Dermis blood vessel endothelial cell (primary cell): ENCODE measurements at regions not wholly inside any gene's neighbourhood (a gene's known extent, or its start where the extent isn't known, plus 50 kb on each side); places are given as distances from the start of the nearest gene placed in this dataset.

Experiments used
- DNase-seq: peaks from one replicate; pipeline ENCODE4 v3.0.0; 2010

DNA sequence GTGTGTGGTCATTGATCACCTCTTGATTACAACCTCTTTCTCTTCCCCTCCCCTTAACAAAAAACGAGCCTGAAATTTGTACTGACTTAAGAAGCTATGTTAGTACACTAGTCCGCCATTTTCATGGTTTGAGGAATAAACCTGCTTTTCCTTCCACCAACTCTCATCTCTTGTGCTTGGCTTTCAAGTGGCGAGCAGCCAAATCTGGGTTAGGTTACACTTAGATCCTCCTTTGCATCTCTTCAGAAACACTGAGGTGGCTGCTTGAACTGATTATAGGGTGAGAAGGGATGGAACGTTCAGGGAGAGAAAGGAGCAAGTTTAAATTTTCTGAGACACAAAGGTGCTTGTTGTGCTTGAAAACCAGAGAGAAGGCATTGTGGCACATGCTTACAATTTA, 2171.4 kb downstream of the LRRC4C start:
- no peak for DNase-seq

DNA sequence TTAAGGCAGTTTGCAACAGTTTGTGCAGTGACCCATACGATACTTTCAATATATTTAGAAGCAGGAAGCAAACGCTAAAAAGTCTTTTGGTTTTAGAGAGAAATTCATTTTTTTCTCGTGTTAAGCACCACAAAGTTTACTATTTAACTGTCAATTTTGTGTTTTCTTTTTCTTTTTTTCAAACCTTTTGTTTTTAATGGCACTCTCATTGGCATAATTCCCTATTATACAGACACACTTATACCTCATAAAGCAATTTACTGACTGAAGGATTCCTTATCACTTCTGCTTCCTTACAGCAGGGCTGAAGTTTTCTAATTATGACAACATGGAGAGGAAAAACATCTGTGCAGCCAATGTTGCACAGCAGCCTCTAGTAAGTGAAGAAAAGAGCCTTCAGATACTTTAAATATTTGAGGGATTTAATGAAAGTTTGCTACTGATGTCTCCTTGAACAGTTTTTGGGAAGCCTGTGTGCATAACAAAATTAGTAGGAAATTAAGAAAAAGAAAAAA, 2191.2 kb downstream of the LRRC4C start:
- DNase-seq = no peak

DNA sequence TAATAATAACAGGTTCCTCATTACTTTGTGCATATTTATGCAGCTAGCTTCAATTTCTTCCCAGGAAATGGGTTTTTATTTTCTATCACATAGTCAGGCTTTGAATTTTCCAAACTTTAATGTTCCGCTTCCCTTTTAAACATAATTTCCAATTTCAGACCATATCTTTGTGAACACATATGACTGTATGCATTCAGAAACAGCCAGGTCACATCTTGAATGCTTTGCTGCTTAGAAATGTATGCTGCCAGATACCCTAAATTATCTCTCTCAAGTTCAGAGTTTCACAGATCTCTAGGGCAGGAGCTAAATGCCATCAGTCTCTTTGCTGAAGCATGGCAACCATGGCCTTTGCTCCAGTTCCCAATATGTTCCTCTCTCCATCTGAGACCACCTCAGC, 2203.8 kb downstream of the LRRC4C start:
- no peak for DNase-seq

DNA sequence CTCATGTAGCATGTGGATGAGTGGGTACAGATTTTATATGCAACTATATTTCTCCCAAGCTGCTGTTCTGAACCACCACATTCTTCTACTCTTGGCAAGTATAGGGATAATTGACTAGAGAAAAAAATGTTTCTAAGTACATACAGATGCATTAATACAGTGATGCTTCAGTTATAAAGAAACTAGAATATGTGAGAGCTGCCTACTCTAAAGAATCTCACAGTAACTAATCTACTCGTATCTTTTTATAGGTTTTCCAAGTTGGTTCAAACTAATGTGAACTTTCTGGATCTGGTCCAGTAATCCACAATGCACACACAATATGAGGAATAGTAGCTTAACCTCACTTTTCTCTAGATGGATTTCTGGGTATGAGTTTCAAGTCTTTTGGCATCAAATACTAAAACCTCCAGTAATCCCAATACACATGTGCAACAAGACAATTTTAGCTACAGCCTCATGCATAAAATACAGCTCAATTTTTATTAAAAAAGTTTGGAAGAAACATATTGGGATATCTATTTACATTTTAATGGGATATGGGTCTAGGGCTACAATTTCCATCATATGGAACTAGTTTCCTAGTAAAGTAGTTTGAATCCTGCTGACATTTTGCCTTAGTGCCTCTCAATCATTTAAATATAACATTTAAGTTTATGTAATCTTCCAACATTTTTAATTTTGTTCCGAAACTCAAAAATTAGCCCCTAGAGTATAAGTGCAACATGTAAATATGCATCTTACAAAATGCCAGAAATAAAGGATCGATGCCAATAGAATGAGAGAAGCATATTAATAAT, 2209.7 kb downstream of the LRRC4C start:
- DNase-seq = no peak

DNA sequence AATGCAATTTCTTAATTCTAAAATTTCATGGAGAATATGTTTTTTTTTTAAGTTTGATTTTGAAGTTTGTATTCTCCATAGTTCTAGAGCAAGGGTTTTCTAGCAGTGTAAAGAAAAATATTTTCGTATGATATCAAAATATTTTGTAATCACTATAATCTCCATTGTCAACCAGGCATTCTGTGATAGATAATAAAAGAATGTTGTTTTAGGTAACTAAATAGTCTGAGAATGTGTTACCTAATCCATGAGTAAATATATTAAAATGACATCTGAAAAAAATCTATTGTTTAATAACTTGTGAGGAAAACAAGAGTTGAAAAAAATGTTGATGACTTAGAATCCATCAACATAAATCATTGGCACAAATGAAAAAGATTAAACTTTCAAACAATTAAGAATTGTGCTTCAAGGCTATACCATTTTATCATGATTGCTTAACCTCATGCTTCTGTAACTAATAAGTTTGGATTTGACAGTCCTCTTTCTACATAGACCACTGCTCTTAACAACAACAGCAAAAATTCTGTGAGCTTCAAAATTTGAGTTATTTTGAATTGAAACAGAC, 2211.8 kb downstream of the LRRC4C start:
- no peak for DNase-seq

DNA sequence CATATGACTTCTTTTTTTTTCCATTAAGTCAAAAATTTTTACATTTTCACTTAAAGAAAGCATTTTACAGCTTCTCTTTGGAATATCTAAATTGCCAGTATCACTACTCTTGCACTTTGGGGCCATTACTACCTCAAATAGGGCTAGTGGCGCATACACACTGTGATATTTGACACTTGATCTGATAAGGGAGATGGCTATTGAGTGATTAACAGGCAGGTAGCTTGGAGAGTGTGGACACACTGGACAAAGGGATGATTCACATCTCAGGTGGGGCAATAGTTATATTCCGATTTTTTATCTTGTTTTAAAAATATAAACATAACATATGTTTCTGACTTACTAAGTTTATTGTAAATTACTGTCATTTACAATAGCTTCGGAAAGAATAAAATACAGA, 2219.9 kb downstream of the LRRC4C start:
- DNase-seq = no peak

DNA sequence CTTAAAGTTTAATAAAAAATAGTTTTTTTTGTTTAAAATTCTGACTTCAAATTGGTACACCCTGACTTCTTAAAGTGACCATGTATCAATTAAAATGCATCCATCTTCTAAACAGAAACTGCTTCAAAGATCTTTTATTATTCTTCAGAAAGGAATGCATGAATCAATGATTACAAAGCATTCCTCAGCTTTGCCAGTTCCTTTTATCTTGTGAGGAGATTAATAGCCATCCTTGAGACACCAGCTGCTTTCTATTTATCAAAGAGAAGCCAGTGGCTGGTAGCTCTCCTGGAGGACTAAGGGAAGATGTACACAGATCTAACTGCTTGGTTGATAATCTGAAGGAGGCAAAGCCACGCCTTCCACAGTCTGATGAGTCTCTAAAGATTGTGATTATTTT, 2222.5 kb downstream of the LRRC4C start:
- no peak for DNase-seq

DNA sequence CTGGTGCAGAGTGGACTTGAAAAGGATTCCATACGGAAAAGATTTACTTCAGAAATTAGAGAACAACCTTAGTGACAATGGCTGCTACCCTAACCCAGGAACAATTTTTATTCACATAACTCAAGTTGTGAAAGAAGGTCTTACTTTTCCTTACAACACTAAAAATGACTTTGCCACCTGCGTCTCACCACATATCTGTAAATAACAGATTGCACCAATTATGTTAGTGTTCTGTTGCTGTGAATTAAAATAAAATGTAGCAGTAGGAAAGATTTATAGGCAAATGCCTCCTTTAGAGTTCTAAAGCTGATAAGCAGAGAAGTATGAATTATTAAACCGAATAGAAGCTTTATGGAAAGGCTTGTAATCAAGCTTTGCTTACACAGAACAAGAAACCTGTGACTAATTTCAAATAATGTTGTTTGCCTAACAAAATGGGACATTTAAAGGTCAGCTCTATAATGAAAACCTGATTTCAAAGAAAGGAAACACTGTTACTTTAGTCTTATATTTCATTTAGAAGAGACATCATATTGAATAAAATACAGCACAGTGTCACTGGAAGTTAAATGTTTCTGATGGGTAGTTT, 2237.8 kb downstream of the LRRC4C start:
- DNase-seq = no peak

DNA sequence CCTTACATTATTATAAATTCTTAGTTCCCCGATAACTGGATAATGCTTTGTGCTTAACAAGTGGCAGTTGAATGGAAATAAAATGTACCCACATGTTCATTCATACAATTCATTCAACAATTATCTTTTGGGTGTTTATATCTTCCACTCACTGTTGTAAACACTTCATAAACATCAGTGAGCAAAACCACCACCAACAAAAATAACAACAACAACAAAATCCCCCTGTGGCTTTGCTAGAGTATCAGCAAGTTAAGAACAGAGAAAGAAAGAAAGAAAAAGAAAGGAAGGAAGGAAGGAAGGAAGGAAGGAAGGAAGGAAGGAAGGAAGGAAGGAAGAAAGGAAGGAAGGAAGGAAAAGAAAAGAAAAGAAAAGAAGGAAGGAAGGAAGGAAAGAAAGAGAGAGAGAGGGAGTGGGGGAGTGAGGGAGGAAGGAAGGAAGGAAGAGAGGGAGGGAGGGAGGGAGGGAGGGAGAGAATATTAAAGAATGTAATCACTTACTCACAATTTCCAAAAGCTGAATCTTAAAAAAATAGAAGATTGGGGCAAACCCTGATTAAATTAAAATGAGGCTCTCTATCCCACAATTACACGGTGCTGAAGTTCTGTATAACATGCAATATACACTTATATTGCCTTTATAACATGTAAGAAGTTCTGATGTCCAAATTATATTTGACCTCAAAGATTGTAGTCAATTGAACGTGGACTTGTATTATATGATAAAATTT, 2238.8 kb downstream of the LRRC4C start:
- DNase-seq = no peak

DNA sequence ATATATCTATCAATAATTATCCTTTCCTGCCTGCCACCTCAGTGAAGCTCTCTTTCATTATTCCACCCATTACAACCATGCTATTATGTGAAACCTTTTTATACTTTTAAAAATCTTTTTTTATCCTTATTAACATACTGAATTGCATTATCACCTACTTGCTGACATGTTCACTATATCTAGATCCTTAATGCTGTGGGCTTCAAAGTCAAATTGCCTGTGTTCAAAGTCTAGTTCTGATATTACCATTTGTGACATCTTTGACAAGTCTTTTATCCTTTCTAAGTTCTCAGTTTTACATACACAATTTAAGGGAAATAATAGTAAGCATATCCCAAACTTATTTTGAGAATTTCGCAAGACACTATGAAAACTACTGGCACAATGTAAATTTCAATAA, 2239.4 kb downstream of the LRRC4C start:
- no peak for DNase-seq

DNA sequence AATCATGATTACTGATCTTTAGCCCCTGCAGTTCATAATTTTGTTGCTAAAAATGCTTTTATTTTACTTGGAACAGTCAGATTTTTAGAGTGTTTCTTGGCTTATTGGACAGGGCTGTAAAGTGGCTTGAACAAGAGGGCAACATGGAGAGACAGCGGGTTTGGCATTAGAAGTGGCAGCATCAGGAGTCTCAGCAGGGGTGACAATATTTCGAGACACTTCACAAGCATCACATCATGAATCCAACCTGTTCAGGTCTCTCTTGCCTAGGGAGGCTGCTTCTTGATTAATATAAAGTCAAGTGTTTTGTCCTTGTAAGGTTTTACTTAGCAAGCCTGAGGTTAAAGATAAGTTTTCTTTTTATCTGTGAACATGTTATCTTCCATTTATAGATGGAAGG, 2249.5 kb downstream of the LRRC4C start:
- no peak for DNase-seq

DNA sequence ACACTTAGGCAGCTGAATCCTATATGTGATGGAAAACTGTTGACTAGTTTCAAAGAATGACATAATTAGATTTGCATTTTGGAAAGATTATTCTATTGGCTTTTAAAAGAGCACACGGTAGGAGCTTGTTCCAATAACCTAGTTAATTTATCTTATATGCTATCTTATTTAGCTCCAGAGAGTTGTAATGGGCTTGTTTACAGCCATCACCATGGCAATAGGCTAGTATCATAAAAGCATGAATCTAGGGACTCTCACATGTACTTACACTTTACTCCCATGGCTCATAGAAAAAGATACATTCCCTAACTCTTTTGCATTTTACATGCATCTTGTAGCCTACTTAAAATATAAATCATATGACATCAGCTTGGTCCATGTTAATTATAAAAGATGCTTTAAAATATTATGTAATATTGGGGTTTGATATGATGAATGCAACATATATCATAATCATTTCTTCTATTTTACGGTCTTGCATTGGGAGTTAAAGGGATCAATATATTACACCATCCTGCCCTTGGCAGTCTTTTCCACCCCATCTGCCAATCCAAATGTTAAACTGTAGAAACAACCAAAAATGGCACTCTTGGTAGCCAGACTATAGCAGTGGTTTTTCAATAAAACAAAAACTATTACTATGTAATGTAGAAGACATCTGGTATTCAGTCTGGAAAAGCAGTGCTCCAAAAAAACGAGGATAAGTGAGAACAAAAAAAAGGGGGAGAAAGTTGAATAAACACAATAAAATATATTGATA, 2254.0 kb downstream of the LRRC4C start:
- DNase-seq = no peak

DNA sequence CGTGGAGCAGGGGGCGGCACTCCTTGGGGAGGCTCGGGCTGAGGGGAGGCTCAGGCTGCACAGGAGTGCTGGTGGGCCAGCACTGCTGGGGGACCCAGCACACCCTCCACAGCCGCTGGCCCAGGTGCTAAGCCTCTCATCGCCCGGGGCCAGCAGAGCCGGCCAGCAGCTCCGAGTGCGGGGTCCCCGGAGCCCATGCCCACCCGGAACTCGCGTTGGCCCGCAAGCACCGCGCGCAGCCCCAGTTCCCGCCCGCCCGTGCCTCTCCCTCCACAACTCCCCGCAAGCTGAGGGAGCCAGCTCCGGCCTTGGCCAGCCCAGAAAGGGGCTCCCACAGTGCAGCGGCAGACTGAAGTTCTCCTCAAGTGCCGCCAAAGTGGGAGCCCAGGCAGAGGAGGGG, 2266.8 kb downstream of the LRRC4C start:
- DNase-seq = no peak

DNA sequence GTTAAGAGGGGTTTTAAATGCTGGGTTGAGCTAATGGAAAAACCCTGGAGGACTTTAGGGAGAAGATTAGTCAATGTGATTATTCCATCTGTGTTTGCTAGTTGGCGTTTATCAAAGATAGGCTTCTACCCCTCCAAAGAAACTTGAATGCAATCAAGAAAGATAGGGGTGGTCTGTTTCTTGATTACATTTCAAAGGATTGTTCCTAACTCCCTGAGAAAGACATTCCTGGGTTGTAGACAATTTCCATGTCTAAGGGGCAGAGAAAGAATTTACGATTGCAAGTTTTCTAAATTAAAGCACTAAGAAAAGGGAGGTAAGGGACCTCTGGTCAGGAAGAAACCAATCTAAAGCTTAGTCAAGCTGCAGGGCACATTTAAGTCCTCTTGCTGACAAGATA, 2268.7 kb downstream of the LRRC4C start:
- no peak for DNase-seq

DNA sequence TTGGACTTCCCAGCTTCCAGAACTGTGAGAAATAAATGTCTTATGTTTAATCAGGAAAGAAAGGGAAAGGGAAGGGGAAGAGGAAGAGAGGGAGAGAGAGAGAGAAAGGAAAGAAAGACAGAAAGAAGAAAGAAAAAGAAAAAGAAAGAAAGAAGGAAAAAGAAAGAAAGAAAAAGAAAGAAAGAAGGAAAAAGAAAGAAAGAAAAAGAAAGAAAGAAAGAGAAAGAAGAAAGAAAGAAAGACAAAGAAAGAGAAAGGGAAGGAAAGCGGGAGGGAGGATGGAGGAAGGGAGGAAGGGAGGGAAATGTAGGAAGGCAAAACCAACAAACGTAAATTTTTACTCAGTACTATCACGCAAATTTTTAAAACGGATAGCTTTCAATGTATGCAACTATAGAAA, 2281.8 kb downstream of the LRRC4C start:
- no peak for DNase-seq

DNA sequence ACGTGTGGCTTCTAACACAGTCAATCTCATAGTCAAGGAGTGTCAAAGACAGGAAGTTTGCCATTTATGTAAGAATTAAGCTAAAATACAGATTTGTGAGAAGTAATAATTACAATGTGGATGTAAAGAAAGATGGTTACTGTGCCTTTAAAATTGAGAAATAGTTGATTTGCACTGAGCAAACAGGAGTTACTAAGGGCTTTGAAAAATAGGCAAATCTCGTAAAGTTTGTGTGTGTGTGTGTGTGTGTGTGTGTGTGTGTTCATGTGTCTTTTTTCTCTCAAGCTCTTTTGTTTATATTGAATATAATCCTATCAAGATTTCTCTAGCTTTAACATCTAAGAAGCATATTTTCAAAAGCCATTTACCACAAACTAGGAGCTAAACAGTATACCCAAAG, 2284.5 kb downstream of the LRRC4C start:
- no peak for DNase-seq

DNA sequence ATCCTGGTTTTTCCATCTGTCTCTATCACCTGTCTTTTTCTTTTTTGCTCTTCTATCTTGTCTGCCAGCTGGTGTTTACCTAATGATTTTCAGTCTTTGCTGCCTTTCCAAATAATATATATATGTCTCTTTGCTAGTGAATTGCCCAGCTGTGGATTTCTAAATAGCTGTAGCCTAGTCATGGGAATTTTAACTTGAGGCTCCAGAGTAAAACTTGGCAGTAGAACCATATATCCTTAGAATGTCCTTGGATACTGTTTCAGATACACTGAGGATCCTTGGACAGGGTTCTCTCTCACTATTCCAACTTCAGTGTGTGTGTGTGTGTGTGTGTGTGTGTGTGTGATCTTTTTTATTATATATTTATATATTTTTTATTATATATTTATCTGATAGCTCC, 2285.3 kb downstream of the LRRC4C start:
- no peak for DNase-seq

DNA sequence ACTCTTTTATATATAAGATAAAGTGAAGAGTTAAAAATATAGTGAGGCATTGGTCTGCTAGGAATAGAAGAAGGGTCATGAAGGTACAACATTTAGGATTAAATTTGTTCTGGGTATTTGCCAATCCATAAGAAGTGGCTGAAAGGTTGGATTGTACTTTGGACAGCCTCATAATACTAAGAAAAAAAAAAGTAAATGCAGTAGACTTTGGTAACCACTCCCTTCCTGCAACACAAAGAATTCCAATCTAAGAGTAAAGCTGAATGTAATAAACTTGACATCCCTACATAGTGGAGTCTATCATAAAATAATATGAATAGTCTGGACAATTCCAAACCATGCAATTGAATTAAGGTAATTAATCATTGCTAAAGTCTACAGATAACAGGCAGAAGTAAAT, 2294.4 kb downstream of the LRRC4C start:
- DNase-seq = no peak

DNA sequence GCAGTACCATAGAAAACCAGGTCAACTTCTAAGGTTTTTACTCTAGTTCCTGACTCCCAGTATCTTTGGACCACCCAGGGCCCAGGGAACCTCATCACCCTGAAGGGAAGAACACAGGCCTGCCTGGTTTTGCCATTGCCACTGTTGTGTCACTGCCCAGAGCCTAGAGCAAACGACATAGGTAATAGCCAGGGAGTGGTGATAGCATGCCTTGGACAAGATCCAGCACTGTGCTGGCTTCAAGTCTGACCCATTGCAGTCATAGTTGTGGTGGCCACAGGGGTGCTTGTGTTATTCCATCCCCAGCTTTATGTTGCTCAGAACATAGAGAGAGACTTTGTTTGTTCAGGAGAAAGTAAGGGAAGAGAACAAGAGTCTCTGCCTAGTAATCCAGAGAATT, 2310.2 kb downstream of the LRRC4C start:
- no peak for DNase-seq

DNA sequence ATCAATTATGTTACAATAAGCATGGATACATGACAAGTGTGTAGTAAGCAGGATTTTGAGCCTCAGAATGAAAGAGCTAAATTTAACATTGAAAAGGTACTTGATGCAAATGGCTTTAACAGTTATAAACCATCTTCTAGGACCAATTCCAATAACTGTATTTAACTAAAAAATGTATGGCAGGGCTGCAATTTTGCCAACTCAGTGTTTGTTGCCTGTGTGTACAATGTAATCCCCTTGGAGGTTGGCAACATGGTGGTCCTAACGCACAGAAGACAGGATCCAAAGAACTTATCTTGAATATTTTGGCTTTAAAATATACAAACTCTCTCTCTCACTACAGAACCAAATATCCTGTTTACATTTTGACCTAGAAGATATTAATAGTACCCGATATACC, 2314.1 kb downstream of the LRRC4C start:
- DNase-seq = no peak

DNA sequence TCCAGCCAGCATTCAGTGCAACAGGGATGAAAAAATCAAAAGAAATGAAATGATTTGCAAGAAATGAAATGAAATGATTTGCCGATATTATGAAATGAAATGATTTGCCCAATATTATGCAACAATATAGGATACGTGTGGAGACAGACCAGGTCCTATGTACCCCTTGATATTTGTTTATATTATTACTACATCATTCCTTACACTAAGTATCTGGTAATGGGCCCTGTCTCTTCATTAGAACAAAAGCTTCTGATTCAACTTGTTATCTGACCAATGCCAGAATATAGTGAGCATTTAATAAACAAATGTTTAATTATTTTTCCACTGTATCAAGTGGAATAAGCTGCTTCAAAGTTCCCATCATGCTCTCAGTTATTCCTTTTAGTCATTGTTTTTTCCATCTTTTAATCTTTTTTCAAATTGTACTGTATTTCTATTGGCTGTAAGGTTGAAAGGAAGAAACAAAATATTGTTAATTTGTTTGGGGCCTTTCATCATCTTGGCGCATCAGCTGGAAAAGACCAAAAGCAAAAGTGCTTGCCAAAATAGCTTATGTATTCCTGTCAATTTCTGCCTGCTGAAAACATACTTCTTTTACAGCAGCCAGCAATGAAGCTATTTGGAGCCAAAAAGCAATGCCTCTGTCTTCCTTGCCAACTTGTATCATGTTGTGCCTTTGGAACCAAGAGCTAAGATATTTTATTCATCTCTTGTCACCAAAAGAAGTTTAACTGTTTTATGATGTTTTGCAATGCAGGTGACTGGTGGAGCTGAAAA, 2314.9 kb downstream of the LRRC4C start:
- no peak for DNase-seq

DNA sequence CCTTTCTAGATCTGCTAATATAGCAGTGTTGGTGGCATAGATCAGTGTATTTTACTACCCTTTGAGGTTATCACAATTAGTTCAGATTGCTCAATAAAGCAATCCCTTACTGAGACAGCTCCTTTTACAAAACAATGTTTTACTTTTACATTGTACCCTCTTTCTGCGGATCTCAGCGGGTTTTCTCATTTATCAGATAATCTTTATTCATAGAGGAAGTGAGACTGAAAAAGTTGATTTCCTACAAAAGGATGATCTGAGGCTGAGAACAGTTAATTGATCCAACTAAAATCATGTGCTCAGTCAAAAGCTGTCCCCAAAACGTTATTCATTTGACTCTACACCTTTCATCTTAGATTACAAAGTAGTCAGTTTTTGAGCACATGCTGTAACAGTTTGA, 2319.9 kb downstream of the LRRC4C start:
- no peak for DNase-seq
